H1 (cell line): ENCODE measurements at regions not wholly inside any gene's neighbourhood (a gene's known extent, or its start where the extent isn't known, plus 50 kb on each side); places are given as distances from the start of the nearest gene placed in this dataset.

ENCODE experiments used
- ATF3 ChIP-seq: IDR thresholded peaks from 2 replicates; pipeline ENCODE4 v1.6.1; 2011; ENCODE audit warnings: low read depth, mild to moderate bottlenecking, low read length; ENCODE audit not compliant: insufficient read depth
- CHD7 ChIP-seq: fragments of 300-600 bp; sonication (generic); IDR thresholded peaks from 2 replicates; pipeline ENCODE4 v1.7.1; 2012; ENCODE audit warnings: low read length, moderate library complexity, mild to moderate bottlenecking, inconsistent platforms; ENCODE audit not compliant: insufficient replicate concordance
- SIRT6 ChIP-seq: IDR thresholded peaks from one replicate; pipeline ENCODE4 v1.7.1; 2012; ENCODE audit warnings: low read length, inconsistent platforms
- YY1 ChIP-seq: IDR thresholded peaks from 2 replicates; pipeline ENCODE4 v1.6.1; 2011; ENCODE audit warnings: low read depth, mild to moderate bottlenecking, low read length

- TF ChIP-seq CHD7 (no peak), SIRT6 (no peak), ATF3 (no peak), YY1 (no peak)
- TF ChIP-seq, all 59 proteins: peak for 0
Measured at GRCh38 chr1:4974981-4975685, 320.7 kb downstream of the AJAP1 start (continued).
